ENCODE measurements at regions not wholly inside any gene's neighbourhood (a gene's known extent, or its start where the extent isn't known, plus 50 kb on each side); places are given as distances from the start of the nearest gene placed in this dataset.

GRCh38 chr1:209411491-209411929 is 172.0 kb upstream of the CAMK1G start:
- no peak for TF ChIP-seq CTCF (conservative IDR thresholded peaks at IDR 0.05; ENCODE audit: low read length)
- no peak for TF ChIP-seq EZH2phosphoT487 (IDR thresholded peaks at IDR 0.05; ENCODE audit: borderline replicate concordance, low read depth, low read length)
